Breast epithelium (tissue), 4 donors: ENCODE measurements at regions not wholly inside any gene's neighbourhood (a gene's known extent, or its start where the extent isn't known, plus 50 kb on each side); places are given as distances from the start of the nearest gene placed in this dataset.

Experiments
- DNase-seq, 2 donors: peaks; one replicate each; pipeline ENCODE4 v3.0.0-alpha.2; 2019; ENCODE audit warnings: low spot score in 2 of 2
- H3K27ac ChIP-seq, 2 donors: fragments of 200-600 bp; sonication (generic) in 1 of 2; one replicate each; pipeline ENCODE4 v1.5.1; 2016 to 2019; ENCODE audit warnings: mild to moderate bottlenecking in 1 of 2
- H3K27me3 ChIP-seq, 2 donors: fragments of 200-600 bp; sonication (generic) in 1 of 2; one replicate each; pipeline versions ENCODE4 v1.5.1 to v1.6.0; 2017 to 2019; ENCODE audit warnings: control low read depth in 1 of 2, mild to moderate bottlenecking in 1 of 2
- H3K36me3 ChIP-seq: fragments of 200-600 bp; one replicate; pipeline ENCODE4 v1.5.1; 2019
- H3K4me1 ChIP-seq, 2 donors: fragments of 200-600 bp; sonication (generic); one replicate each; pipeline ENCODE4 v1.5.1; 2016 to 2019; ENCODE audit warnings: control low read depth in 1 of 2
- H3K4me3 ChIP-seq, 3 donors: fragments of 200-600 bp; sonication (generic); 1 replicate in 2 of 3; 2 replicates in 1 of 3; pipeline ENCODE4 v1.5.1; 2016 to 2019; ENCODE audit warnings: mild to moderate bottlenecking in 3 of 3, moderate library complexity in 2 of 3
- H3K9me3 ChIP-seq, 2 donors: fragments of 200-600 bp; sonication (generic) in 1 of 2; one replicate each; pipeline ENCODE4 v1.5.1; 2016 to 2019; ENCODE audit warnings: control low read depth in 1 of 2
- CTCF ChIP-seq, 3 donors: fragments of 450-650 bp; IDR thresholded peaks; one replicate each; pipeline ENCODE4 v1.5.1; 2016 to 2017; ENCODE audit warnings: antibody characterized with exemption in 3 of 3, mild to moderate bottlenecking in 3 of 3, moderate library complexity in 3 of 3
- POLR2A ChIP-seq: fragments of 450-650 bp; IDR thresholded peaks from one replicate; pipeline ENCODE4 v1.6.1; 2016; ENCODE audit warnings: antibody characterized with exemption, mild to moderate bottlenecking, moderate library complexity
- POLR2AphosphoS5 ChIP-seq, 3 donors: sonication (generic); formaldehyde crosslinking; IDR thresholded peaks; one replicate each; pipeline ENCODE4 v1.6.1; 2017; ENCODE audit warnings: antibody characterized with exemption in 3 of 3
- intact Hi-C: fragments of 100-400 bp; cut with DNase I; formaldehyde crosslinking; loops from one replicate; pipeline ENCODE4 v1.15.1; 2023; ENCODE audit warnings: low total_unique reads

GRCh38 chr10:9357471-9357870 is 1303.0 kb downstream of the GATA3 start:
- TF ChIP-seq CTCF (IDR thresholded peaks at IDR 0.05): no peak
- TF ChIP-seq POLR2A: no peak
- no peak for TF ChIP-seq POLR2AphosphoS5 (IDR thresholded peaks at IDR 0.05)
- no peak for DNase-seq
- Histone ChIP-seq H3K27ac (no peak overlapping the region), H3K36me3 (no peaks in the 10 kb centered on the region), H3K4me3 (no peak overlapping the region), H3K4me1 (no peaks in the 10 kb centered on the region), H3K9me3 (no peaks in the 10 kb centered on the region), H3K27me3 (no peaks in the 10 kb centered on the region)
- intact Hi-C loops: no loop called here

- DNase-seq: no peak
- H3K9me3 ChIP-seq: no peaks in the 10 kb centered on the region
- H3K27ac ChIP-seq: no peak overlapping the region
- no peaks in the 10 kb centered on the region for H3K36me3 ChIP-seq
- H3K4me3 ChIP-seq: no peak overlapping the region
- no peaks in the 10 kb centered on the region for H3K27me3 ChIP-seq
- no peaks in the 10 kb centered on the region for H3K4me1 ChIP-seq
- intact Hi-C loops: no loop called here
- TF ChIP-seq POLR2A: no peak
- TF ChIP-seq POLR2AphosphoS5 (IDR thresholded peaks at IDR 0.05): no peak
- no peak for TF ChIP-seq CTCF (IDR thresholded peaks at IDR 0.05)
Observed at GRCh38 chr10:9362721-9363120, 1308.2 kb downstream of the GATA3 start.

GRCh38 chr10:9379183-9379582 is 1324.7 kb downstream of the GATA3 start:
- no peak for TF ChIP-seq CTCF (IDR thresholded peaks at IDR 0.05)
- no peak for TF ChIP-seq POLR2AphosphoS5 (IDR thresholded peaks at IDR 0.05)
- Histone ChIP-seq H3K27me3 (no peaks in the 10 kb centered on the region), H3K4me3 (no peak overlapping the region), H3K36me3 (no peaks in the 10 kb centered on the region), H3K9me3 (no peaks in the 10 kb centered on the region), H3K4me1 (no peaks in the 10 kb centered on the region), H3K27ac (no peak overlapping the region)
- DNase-seq: no peak
- intact Hi-C loops: no loop called here

GRCh38 chr10:9381733-9382532 is 1327.4 kb downstream of the GATA3 start:
- Histone ChIP-seq H3K36me3 (no peaks in the 10 kb centered on the region), H3K4me1 (no peaks in the 10 kb centered on the region), H3K27me3 (no peaks in the 10 kb centered on the region), H3K27ac (no peak overlapping the region), H3K4me3 (no peak overlapping the region), H3K9me3 (no peaks in the 10 kb centered on the region)
- intact Hi-C loops: no loop called here
- TF ChIP-seq POLR2A (no peak), POLR2AphosphoS5 (IDR thresholded peaks at IDR 0.05) (no peak), CTCF (IDR thresholded peaks at IDR 0.05) (no peak)
- no peak for DNase-seq

- no peak overlapping the region for H3K27ac ChIP-seq
- H3K27me3 ChIP-seq: no peaks in the 10 kb centered on the region
- no peaks in the 10 kb centered on the region for H3K36me3 ChIP-seq
- no peaks in the 10 kb centered on the region for H3K9me3 ChIP-seq
- intact Hi-C loops: no loop called here
- H3K4me1 ChIP-seq: no peaks in the 10 kb centered on the region
- DNase-seq: no peak
- no peak overlapping the region for H3K4me3 ChIP-seq
- no peak for TF ChIP-seq POLR2A
- no peak for TF ChIP-seq POLR2AphosphoS5 (IDR thresholded peaks at IDR 0.05)
- TF ChIP-seq CTCF (IDR thresholded peaks at IDR 0.05): no peak
Observed at GRCh38 chr10:9382533-9382866, 1328.0 kb downstream of the GATA3 start.
